GM12878 (cell line): ENCODE measurements at regions not wholly inside any gene's neighbourhood (a gene's known extent, or its start where the extent isn't known, plus 50 kb on each side); places are given as distances from the start of the nearest gene placed in this dataset.

Experiments used
- ATAC-seq: fragments of 200-7000 bp; cut with Tn5 transposase; 3 replicates; pipeline ENCODE4 v1.9.1; 2020; ENCODE audit warnings: mild to moderate bottlenecking, moderate library complexity
- BruUV-seq: library from RNA; stranded (reverse); fragments of 400-500 nt; replicated peaks from 2 replicates; lab custom pipeline; 2021; lab: Mats Ljungman, UMichigan
- CTCF ChIA-PET: fragments of 300-600 bp; sonication (Branson Sonifier 250); formaldehyde crosslinking; extraction: SDS; loops from one replicate; lab custom pipeline; 2021; ENCODE audit warnings: inconsistent platforms; lab: Yijun Ruan, JAX
- POLR2A ChIA-PET: fragments of 350-600 bp; formaldehyde crosslinking; extraction: SDS; loops from one replicate; lab custom pipeline; 2021; ENCODE audit warnings: inconsistent platforms; lab: Charles Lee
- RAD21 ChIA-PET: fragments of 300-600 bp; sonication (Branson Sonifier 250); formaldehyde crosslinking; loops from one replicate; lab custom pipeline; 2023; ENCODE audit warnings: antibody characterized with exemption; ENCODE audit not compliant: unreplicated experiment; lab: Charles Lee
- SMC1A ChIA-PET: fragments of 300-600 bp; sonication (Branson Sonifier 250); formaldehyde crosslinking; loops from one replicate; lab custom pipeline; 2023; ENCODE audit not compliant: unreplicated experiment, uncharacterized antibody; lab: Charles Lee
- DNase-seq: peaks from one replicate; pipeline ENCODE4 v3.0.0-alpha.2; 2011; ENCODE audit warnings: low read depth, low spot score
- FAIRE-seq: peaks from 3 replicates; lab custom pipeline; 2011; peaks lifted over from hg19 to GRCh38; lab: Jason Lieb, UNC
- H2AFZ ChIP-seq: 2 replicates; pipeline ENCODE4 v1.6.0; 2011; ENCODE audit warnings: low read depth, low read length, control low read depth; ENCODE audit not compliant: control insufficient read depth
- H3K27ac ChIP-seq: 2 replicates; pipeline ENCODE4 v1.5.1; 2011; ENCODE audit warnings: control low read depth; ENCODE audit not compliant: control insufficient read depth, insufficient read depth
- H3K27me3 ChIP-seq, 2 experiments: replicated peaks in 1 of 2; 2 replicates each; pipeline versions ENCODE4 v1.6.0 to v1.6.1; 2011; ENCODE audit warnings: low read length in 1 of 2; ENCODE audit not compliant: control insufficient read depth in 2 of 2, insufficient read depth in 2 of 2
- H3K36me3 ChIP-seq, 2 experiments: 2 replicates each; pipeline ENCODE4 v1.5.1; 2011; ENCODE audit warnings: low read length in 1 of 2; ENCODE audit not compliant: control insufficient read depth in 2 of 2, insufficient read depth in 2 of 2
- H3K4me1 ChIP-seq: 2 replicates; pipeline ENCODE4 v1.6.1; 2011; ENCODE audit warnings: mild to moderate bottlenecking, low read length, moderate library complexity, mixed read lengths; ENCODE audit not compliant: control insufficient read depth, insufficient read depth
- H3K4me2 ChIP-seq: 2 replicates; pipeline ENCODE4 v1.6.0; 2011; ENCODE audit warnings: control low read depth; ENCODE audit not compliant: control insufficient read depth, insufficient read depth
- H3K4me3 ChIP-seq: fragments of 200-600 bp; sonication (generic); 2 replicates; pipeline ENCODE4 v1.5.1; 2016
- H3K79me2 ChIP-seq: 2 replicates; pipeline ENCODE4 v1.6.0; 2011; ENCODE audit warnings: low read length; ENCODE audit not compliant: control insufficient read depth, insufficient read depth
- H3K9ac ChIP-seq: 2 replicates; pipeline ENCODE4 v1.8.0; 2011; ENCODE audit warnings: low read length, control low read depth, mixed read lengths; ENCODE audit not compliant: control insufficient read depth, insufficient read depth
- H3K9me3 ChIP-seq: replicated peaks from 3 replicates; pipeline ENCODE4 v1.5.1; 2011; ENCODE audit warnings: mild to moderate bottlenecking, low read length; ENCODE audit not compliant: control insufficient read depth, insufficient read depth
- H4K20me1 ChIP-seq: 2 replicates; pipeline ENCODE4 v1.6.0; 2011; ENCODE audit not compliant: control insufficient read depth, insufficient read depth
- BCL11A ChIP-seq: IDR thresholded peaks from 2 replicates; pipeline ENCODE4 v1.6.1; 2011; ENCODE audit warnings: low read depth, low read length
- BCL3 ChIP-seq: IDR thresholded peaks from 2 replicates; pipeline ENCODE4 v1.6.1; 2011; ENCODE audit warnings: borderline replicate concordance, low read depth, mild to moderate bottlenecking, moderate library complexity, low read length; ENCODE audit not compliant: insufficient read depth, poor library complexity, severe bottlenecking
- CEBPB ChIP-seq, 2 experiments: fragments of 150-350 bp in 1 of 2; IDR thresholded peaks; 2 replicates each; pipeline ENCODE4 v1.6.1; 2012 to 2014; ENCODE audit warnings: low read depth in 2 of 2, low read length in 2 of 2, borderline replicate concordance in 1 of 2, inconsistent platforms in 1 of 2
- GABPA ChIP-seq: IDR thresholded peaks from 2 replicates; pipeline ENCODE4 v1.6.1; 2014; ENCODE audit warnings: antibody characterized with exemption, low read depth, mild to moderate bottlenecking, inconsistent platforms
- LARP7 ChIP-seq: fragments of 450-650 bp; IDR thresholded peaks from 2 replicates; pipeline ENCODE4 v1.6.1; 2017; ENCODE audit warnings: mild to moderate bottlenecking
- RB1 ChIP-seq: fragments of 450-650 bp; formaldehyde crosslinking; IDR thresholded peaks from 2 replicates; pipeline ENCODE4 v1.6.1; 2017; ENCODE audit warnings: mild to moderate bottlenecking, borderline replicate concordance
- RELB ChIP-seq: fragments of 450-650 bp; IDR thresholded peaks from 2 replicates; pipeline ENCODE4 v1.6.1; 2017; ENCODE audit warnings: low read depth, mild to moderate bottlenecking, moderate library complexity
- SIN3A ChIP-seq: IDR thresholded peaks from 2 replicates; pipeline ENCODE4 v1.6.1; 2012; ENCODE audit warnings: low read depth, low read length, improper control_type of control experiment
- SMAD1 ChIP-seq: fragments of 450-650 bp; IDR thresholded peaks from 2 replicates; pipeline ENCODE4 v1.6.1; 2018; ENCODE audit warnings: mild to moderate bottlenecking, low read depth; ENCODE audit not compliant: partially characterized antibody
- SRF ChIP-seq, 2 experiments: IDR thresholded peaks; 2 replicates each; pipeline ENCODE4 v1.6.1; 2011; ENCODE audit warnings: low read depth in 2 of 2, low read length in 2 of 2, mild to moderate bottlenecking in 1 of 2, moderate library complexity in 1 of 2
- TBL1XR1 ChIP-seq: IDR thresholded peaks from 2 replicates; pipeline ENCODE4 v1.6.1; 2012; ENCODE audit warnings: low read depth, low read length, improper control_type of control experiment
- TCF12 ChIP-seq: IDR thresholded peaks from 2 replicates; pipeline ENCODE4 v1.6.1; 2011; ENCODE audit warnings: low read depth, mild to moderate bottlenecking, low read length
- TCF3 ChIP-seq: IDR thresholded peaks from 2 replicates; pipeline ENCODE4 v1.6.1; 2012; ENCODE audit warnings: low read depth, mild to moderate bottlenecking, low read length, borderline replicate concordance; ENCODE audit not compliant: insufficient read depth
- TCF7 ChIP-seq: IDR thresholded peaks from 2 replicates; pipeline ENCODE4 v1.6.1; 2014; ENCODE audit warnings: antibody characterized with exemption, borderline replicate concordance
- ZBTB40 ChIP-seq: fragments of 450-650 bp; IDR thresholded peaks from 2 replicates; pipeline ENCODE4 v1.6.1; 2016; ENCODE audit warnings: mild to moderate bottlenecking, moderate library complexity, borderline replicate concordance
- ZNF274 ChIP-seq: IDR thresholded peaks from one replicate; pipeline ENCODE4 v1.8.0; 2011; ENCODE audit not compliant: insufficient read length, insufficient read depth
- WGBS: methylation state at CpG from one replicate; pipeline ENCODE4 v1.1.6; 2016; ENCODE audit warnings: low lambda C conversion rate; ENCODE audit not compliant: insufficient replicate concordance, insufficient coverage; ENCODE audit errors: missing lambda C conversion rate; 5-methylcytosine and 5-hydroxymethylcytosine counted together
- in situ Hi-C: fragments of 300-500 bp; cut with MboI; formaldehyde crosslinking; loops from 9 replicates; pipeline ENCODE4 v1.14.3; 2018; ENCODE audit warnings: mixed read lengths
- intact Hi-C: fragments of 100-400 bp; cut with micrococcal nuclease; formaldehyde crosslinking; loops from one replicate; pipeline ENCODE4 v1.14.2; 2022; ENCODE audit not compliant: unreplicated experiment

- Histone ChIP-seq H3K27ac (no peak overlapping the region), H4K20me1 (no peaks in the 10 kb centered on the region), H3K9ac (no peak overlapping the region), H2AFZ (no peak overlapping the region), H3K9me3 (no peaks in the 10 kb centered on the region), H3K4me3 (no peak overlapping the region), H3K4me1 (no peaks in the 10 kb centered on the region), H3K27me3 (no peaks in the 10 kb centered on the region; a peak in 1 of 4 replicates), H3K79me2 (no peaks in the 10 kb centered on the region), H3K4me2 (no peak overlapping the region), H3K36me3 (no peaks in the 10 kb centered on the region)
- CTCF ChIA-PET = no interaction called here
- no peak for ATAC-seq
- in situ Hi-C loops (no loop called here), intact Hi-C loops (no loop called here)
- no peak for DNase-seq
- SMC1A ChIA-PET = no interaction called here
- no peak for TF ChIP-seq ZBTB40
- TF ChIP-seq BCL11A = no peak
- no peak for TF ChIP-seq BCL3
- no peak for TF ChIP-seq TBL1XR1
- no peak for TF ChIP-seq SIN3A
- TF ChIP-seq CEBPB (IDR thresholded peaks at IDR 0.05; ENCODE audit: borderline replicate concordance in 1 of 2, low read depth in 2 of 2, low read length in 2 of 2) = no peak
- TF ChIP-seq GABPA = no peak
- no peak for TF ChIP-seq TCF7
- TF ChIP-seq RB1 = no peak
- TF ChIP-seq RELB = no peak
- TF ChIP-seq SMAD1 = no peak
- TF ChIP-seq ZNF274 = no peak
- TF ChIP-seq TCF12 = no peak
- TF ChIP-seq LARP7 = no peak
- no peak for TF ChIP-seq TCF3
- TF ChIP-seq SRF (IDR thresholded peaks at IDR 0.05; ENCODE audit: low read depth in 2 of 2, low read length in 2 of 2) = no peak
- POLR2A ChIA-PET = no interaction called here
- BruUV-seq = no TSS peak
- RAD21 ChIA-PET = no interaction called here
- WGBS = 76% methylated on average over 1 of the region's 1 CpG
- FAIRE-seq = no peak
These were observed 253.3 kb upstream of the TANK start for GRCh38 chr2:160906878-160907277.
